OCI-LY7 (cell line): ENCODE measurements at regions not wholly inside any gene's neighbourhood (a gene's known extent, or its start where the extent isn't known, plus 50 kb on each side); places are given as distances from the start of the nearest gene placed in this dataset.

Experiments
- CTCF ChIP-seq: fragments of 200-600 bp; sonication (generic); conservative IDR thresholded peaks from 2 replicates; pipeline ENCODE4 v1.5.1; 2014; ENCODE audit warnings: mild to moderate bottlenecking, antibody characterized with exemption, low read length, moderate library complexity, mixed read lengths
- EZH2phosphoT487 ChIP-seq: fragments of 200-600 bp; sonication (generic); IDR thresholded peaks from 2 replicates; pipeline ENCODE4 v1.6.1; 2018; ENCODE audit warnings: low read depth, borderline replicate concordance, mild to moderate bottlenecking, mixed run types, antibody characterized with exemption, low read length, moderate library complexity, mixed read lengths

- TF ChIP-seq CTCF = no peak
- no peak for TF ChIP-seq EZH2phosphoT487
Measured at GRCh38 chr2:16031058-16031847, 90.9 kb downstream of the MYCN start.
